Iris pigment epithelial cell (primary cell): ENCODE measurements at regions not wholly inside any gene's neighbourhood (a gene's known extent, or its start where the extent isn't known, plus 50 kb on each side); places are given as distances from the start of the nearest gene placed in this dataset.

Source experiments
- DNase-seq: peaks from one replicate; pipeline ENCODE4 v3.0.0-alpha.2; 2011; ENCODE audit warnings: low read depth

GRCh38 chr10:113259576-113260226, 293.2 kb upstream of the HABP2 start:
- no peak for DNase-seq

GRCh38 chr10:113261161-113261560, 291.7 kb upstream of the HABP2 start:
- no peak for DNase-seq

- no peak for DNase-seq
Observed at GRCh38 chr10:113261611-113262091, 291.2 kb upstream of the HABP2 start.

GRCh38 chr10:113263056-113263455, 289.8 kb upstream of the HABP2 start:
- no peak for DNase-seq

- DNase-seq = no peak
Observed at GRCh38 chr10:113264333-113265131, 288.3 kb upstream of the HABP2 start.

- no peak for DNase-seq
Observed at GRCh38 chr10:113266147-113266546, 286.7 kb upstream of the HABP2 start.

- peak; percentile 30 for DNase-seq
Observed at GRCh38 chr10:113267619-113268562, 285.0 kb upstream of the HABP2 start.

GRCh38 chr10:113269333-113269732, 283.5 kb upstream of the HABP2 start:
- no peak for DNase-seq

- no peak for DNase-seq
Observed at GRCh38 chr10:113272511-113272910, 280.3 kb upstream of the HABP2 start.

- no peak for DNase-seq
Observed at GRCh38 chr10:113273181-113274163, 279.4 kb upstream of the HABP2 start.

- no peak for DNase-seq
Observed at GRCh38 chr10:113274176-113274829, 278.6 kb upstream of the HABP2 start.

GRCh38 chr10:113278221-113278620, 274.6 kb upstream of the HABP2 start:
- DNase-seq = no peak

- DNase-seq = no peak
Observed at GRCh38 chr10:113278664-113279063, 274.2 kb upstream of the HABP2 start.

- DNase-seq = no peak
Observed at GRCh38 chr10:113279262-113279661, 273.6 kb upstream of the HABP2 start.

- no peak for DNase-seq
Observed at GRCh38 chr10:113282564-113282963, 270.3 kb upstream of the HABP2 start.

- no peak for DNase-seq
Observed at GRCh38 chr10:113283189-113283588, 269.7 kb upstream of the HABP2 start.

- DNase-seq = no peak
Observed at GRCh38 chr10:113284635-113285034, 268.2 kb upstream of the HABP2 start.

GRCh38 chr10:113285305-113285704, 267.5 kb upstream of the HABP2 start:
- no peak for DNase-seq

- no peak for DNase-seq
Observed at GRCh38 chr10:113287592-113287991, 265.3 kb upstream of the HABP2 start.

GRCh38 chr10:113290137-113290536, 262.7 kb upstream of the HABP2 start:
- no peak for DNase-seq

- DNase-seq = no peak
Observed at GRCh38 chr10:113291413-113291812, 261.4 kb upstream of the HABP2 start.
